ENCODE measurements at regions not wholly inside any gene's neighbourhood (a gene's known extent, or its start where the extent isn't known, plus 50 kb on each side); places are given as distances from the start of the nearest gene placed in this dataset.

GRCh38 chr9:1639166-1639565, 376.0 kb upstream of the SMARCA2 start:
- TF ChIP-seq EZH2 (IDR thresholded peaks at IDR 0.05): no peak
- no peak for TF ChIP-seq POLR2AphosphoS5 (IDR thresholded peaks at IDR 0.05; ENCODE audit: borderline replicate concordance, low read depth, low read length)
